GM23248 (cell line): ENCODE measurements at regions not wholly inside any gene's neighbourhood (a gene's known extent, or its start where the extent isn't known, plus 50 kb on each side); places are given as distances from the start of the nearest gene placed in this dataset.

Experiments used
- EZH2 ChIP-seq: fragments of 200-600 bp; sonication (generic); IDR thresholded peaks from 2 replicates; pipeline ENCODE4 v1.6.1; 2018; ENCODE audit warnings: antibody characterized with exemption, mild to moderate bottlenecking; ENCODE audit not compliant: insufficient read depth, poor library complexity, severe bottlenecking
- EZH2phosphoT487 ChIP-seq: fragments of 200-600 bp; sonication (generic); IDR thresholded peaks from 2 replicates; pipeline ENCODE4 v1.6.1; 2018; ENCODE audit warnings: antibody characterized with exemption, moderate library complexity, mild to moderate bottlenecking, low read depth; ENCODE audit not compliant: insufficient read depth

DNA sequence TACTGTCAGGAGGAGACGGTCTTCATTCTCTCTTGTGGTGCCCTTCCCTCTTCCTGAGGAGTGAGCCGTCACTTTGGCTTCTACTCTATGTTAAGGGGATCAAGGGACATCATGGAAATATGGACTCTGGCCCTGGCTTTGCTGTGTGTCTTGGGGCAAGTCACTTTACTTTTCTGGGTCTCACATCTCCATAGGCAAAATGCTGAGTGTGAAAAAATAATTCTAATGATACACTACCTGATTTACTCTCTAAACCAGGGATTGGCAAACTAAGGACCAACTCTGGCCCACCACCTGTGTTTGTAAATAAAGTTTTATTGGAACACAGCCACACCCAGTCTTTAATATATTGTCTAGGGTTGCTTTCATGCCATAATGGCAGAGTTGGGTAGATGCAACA lies 548.7 kb upstream of the CDH5 start:
- TF ChIP-seq EZH2: no peak
- TF ChIP-seq EZH2phosphoT487: no peak
